NK-92 treated with Interleukin-12 subunit alpha and Interleukin-12 subunit beta, amount 100 ng/mL, for 24 hours (cell line): ENCODE measurements at regions not wholly inside any gene's neighbourhood (a gene's known extent, or its start where the extent isn't known, plus 50 kb on each side); places are given as distances from the start of the nearest gene placed in this dataset.
"Not testable (repeated sequence)": the region's sequence is repeated elsewhere in the genome, so short reads cannot be mapped to it uniquely, and the experiment has no call there.

Experiments used
- DNase-seq: peaks from one replicate; lab custom pipeline; 2025; lab: John Stamatoyannopoulos, UW

GRCh38 chr7:145104400-145104799 lies 268.5 kb upstream of the TPK1 start:
- DNase-seq: no peak

DNA sequence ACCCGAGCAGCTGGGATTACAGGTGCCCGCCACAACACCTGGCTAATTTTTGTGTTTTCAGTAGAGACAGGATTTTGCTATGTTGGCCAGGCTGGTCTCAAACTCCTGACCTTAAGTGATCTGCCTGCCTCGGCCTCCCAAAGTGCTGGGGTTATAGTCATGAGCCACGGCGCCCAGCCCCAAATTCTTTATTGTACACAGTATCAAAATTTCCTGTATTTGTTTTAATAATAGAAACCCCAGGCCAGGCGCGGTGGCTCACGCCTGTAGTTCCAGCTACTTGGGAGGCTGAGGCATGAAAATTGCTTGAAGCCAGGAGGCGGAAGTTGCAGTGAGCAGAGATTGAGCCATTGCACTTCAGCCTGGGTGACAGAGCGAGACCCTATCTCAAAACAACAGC lies 266.3 kb upstream of the TPK1 start:
- not testable (repeated sequence) for DNase-seq

DNA sequence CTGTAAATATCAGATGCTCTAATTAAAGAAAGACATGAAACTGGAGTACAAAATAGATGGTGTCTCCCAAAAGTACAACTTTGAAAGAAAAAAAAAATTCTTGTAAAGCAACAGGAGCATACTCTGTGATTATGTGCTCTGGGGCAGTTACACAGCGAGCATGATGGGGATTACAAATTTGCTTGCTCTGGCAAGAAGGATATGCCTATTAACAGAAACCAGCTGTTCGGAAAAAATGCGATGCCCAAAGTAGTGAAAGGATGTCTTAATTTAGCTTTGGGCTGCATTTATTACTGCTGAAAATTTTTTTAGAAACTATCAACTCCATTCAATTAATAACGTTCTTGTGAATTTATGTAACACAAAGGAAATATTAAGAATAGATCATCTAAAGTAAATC lies 256.9 kb upstream of the TPK1 start:
- DNase-seq: no peak

DNA sequence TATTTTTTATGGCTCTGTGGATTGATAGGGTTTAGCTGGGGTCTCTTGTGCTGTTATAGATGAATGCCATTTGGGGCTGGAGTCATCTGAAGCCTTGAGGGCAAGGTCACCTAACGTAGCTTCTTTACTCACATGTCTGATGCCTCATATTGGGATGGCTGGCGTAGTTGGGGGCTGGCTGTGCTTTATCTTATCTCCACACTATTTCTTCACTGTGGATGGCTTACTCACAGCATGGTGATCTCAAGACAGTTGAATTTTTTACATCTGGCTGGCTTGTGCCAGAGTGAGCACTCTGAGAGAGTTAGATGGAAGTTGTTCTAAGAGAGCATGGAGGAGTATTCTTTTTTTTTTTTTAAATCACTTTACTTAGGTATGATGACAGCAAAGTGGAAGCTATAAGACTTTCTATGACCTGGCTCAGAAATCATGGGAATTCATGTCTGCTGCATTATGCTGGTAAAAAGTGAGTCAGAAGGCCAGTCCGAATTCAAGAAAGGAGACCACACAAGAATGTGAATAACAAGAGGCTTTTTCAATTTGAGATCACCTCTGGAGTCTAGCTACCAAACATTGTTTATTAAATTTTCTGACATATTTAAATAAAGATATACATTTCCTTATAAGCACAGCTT lies 252.4 kb upstream of the TPK1 start:
- no peak for DNase-seq

- no peak for DNase-seq
These were observed 246.7 kb upstream of the TPK1 start for GRCh38 chr7:145082366-145083161.

DNA sequence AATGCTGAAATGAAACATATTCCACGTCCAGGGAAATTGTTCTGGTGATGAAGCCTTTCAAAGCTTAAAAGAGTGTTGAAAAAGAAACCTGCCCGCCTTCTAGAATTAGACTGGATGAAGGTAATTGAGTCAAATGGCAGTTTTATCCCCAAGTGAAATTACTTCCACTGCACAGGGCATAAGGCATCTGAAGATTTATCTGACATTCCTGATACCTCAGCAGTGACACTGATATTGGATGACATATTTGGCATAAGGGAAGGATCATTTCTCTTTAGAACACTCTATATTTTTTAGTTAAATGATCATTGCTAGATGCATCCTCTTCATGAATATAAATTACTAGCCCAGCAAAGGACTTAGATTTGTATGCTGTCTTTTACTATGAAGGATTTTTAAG lies 229.6 kb upstream of the TPK1 start:
- no peak for DNase-seq

DNA sequence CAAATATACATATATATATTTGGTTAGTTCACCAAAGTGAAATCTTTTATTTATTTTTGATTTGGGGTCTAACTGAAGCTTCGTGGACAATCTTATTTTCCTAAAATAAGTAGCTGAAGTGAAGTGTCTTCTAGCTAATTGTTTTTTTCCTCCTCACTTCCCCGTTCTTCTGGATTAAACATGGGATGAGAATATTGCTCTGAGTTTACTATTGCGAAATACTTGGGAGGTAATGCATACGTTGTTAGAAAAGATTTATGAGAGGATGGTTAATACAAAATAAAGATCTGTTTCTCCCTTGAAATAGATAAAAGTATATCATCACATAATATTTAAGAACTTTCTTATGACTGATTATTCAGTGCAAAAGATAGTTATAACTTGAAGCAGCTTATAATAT lies 228.3 kb upstream of the TPK1 start:
- DNase-seq: no peak

DNA sequence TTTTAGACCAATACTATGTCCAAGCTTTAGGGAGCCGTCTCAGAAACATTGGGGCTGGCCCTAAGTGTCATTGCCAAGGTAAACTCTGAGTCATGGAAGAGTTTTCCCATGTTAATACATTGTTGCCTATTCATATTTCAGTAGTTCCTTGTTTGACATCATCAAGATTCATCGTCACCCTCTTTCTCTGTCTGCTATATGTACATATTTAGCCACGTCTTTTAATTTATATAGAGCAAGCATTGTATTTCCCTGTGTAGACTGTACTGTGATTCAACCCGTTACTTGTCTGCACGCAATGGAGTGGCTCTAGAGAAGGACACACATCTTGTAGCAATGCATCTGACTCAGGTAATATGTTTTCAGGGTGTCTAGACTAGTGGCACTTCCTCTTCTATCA lies 217.9 kb upstream of the TPK1 start:
- DNase-seq: no peak

GRCh38 chr7:145050415-145050814 lies 214.6 kb upstream of the TPK1 start:
- no peak for DNase-seq

DNA sequence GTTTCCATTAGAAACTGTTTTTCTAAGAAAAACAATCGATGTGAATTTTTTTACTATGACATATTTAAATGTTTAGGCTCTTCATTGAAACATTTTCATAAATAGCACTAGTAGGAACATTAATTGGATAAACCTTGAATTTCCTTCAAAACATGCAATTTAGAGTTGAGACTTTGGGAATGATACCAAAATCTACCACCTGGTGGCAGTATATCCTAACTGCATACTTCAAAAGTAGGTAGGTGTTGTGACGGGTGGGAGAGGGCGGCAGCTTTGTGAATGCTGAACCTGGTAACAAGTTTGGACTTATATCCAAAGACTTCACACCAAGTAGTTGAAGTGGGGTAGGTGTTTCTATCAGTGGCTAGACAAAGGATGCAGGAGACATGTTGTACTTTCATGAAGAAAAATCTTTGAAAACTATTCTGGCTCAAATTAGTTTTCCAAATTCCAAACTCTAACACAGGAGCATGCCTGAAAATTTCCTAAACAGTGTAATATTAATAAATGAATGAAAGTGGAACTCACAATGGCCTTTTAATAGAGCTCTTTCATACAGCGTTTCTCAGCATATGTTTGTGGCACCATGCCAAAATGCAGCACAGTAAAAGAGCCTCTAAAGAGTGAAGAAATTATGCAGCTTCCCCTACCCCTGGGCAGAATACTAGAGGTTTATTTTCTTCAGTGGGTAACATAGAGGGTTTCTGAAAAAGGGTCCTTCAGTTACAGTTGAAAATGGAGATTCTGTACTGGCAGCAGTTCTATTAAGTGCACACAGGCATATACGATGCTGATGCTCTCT lies 201.0 kb upstream of the TPK1 start:
- no peak for DNase-seq

DNA sequence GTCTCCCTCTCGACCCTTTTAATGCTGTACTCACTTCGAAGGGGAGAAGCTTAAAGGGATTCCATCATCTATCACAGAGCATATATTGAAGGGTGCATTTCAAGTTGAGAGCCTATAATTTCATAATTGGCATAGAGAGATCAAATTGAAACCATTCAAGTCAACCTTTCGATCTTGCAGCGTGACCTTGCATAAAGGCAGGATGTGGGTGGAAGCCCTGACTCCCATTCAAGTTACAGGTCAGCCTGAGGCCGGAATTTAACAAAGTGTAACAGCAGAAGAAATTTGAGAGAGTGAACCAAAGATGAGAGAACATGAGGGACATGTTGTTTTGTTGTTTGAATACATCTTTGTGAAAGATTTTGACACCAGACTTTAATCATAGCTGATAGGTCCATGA lies 195.3 kb upstream of the TPK1 start:
- no peak for DNase-seq

DNA sequence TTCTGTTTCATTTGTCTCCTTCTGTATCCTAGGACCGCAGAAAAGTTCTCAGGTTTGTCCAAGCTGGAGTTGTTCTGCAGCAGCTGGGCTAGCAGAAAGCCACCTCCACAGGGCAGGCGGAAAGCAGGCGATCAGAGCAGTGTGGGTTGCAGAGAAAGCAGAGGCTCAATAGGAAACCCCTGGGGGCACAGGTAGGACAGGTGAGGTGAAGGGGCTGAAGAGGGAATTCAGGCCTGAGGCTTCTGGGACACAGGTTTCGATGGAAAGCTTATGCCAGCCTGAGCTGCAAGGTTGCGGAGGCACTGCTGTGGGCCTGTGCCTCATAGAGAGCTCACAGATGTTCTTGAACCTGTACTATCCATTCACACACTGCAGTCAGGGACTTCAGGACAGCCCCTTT lies 194.9 kb upstream of the TPK1 start:
- DNase-seq: no peak

DNA sequence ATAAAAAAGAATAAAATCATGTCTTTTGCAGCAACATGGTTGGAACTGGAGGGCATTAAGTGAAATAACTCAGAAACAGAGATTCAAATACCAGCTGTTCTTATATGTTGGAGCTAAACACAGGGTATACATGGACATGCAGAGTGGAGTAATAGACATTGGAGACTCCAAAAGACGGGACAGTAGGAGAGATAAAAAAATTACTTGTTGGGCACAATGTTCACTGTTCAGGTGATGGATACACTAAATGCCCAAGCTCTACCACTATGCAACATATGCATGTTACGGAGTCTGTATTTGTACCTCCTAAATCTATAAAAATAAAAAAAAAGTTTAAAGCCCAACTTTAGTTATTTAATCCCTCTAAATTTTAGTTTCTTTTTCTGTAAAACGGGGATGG lies 184.6 kb upstream of the TPK1 start:
- DNase-seq: no peak

GRCh38 chr7:145016068-145016467 lies 180.2 kb upstream of the TPK1 start:
- DNase-seq: no peak

DNA sequence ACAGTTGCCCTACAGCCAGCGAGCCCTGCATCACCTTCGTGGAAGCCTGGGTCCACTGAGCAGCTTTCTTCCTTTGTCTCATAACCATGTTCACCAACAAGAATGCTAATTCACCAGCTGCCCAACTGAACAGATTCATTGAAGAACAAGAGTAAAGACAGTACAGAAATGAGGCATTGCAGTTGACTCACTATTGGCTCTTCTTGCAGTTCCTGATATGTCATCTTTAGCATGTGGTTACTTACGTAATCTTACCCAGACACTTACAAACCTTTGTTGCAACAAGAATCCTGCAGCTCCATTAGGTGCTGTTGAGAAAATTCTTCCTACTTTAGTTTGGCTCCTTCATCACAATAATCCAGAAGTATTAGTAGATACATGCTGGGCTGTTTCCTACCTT lies 174.0 kb upstream of the TPK1 start:
- DNase-seq: no peak

DNA sequence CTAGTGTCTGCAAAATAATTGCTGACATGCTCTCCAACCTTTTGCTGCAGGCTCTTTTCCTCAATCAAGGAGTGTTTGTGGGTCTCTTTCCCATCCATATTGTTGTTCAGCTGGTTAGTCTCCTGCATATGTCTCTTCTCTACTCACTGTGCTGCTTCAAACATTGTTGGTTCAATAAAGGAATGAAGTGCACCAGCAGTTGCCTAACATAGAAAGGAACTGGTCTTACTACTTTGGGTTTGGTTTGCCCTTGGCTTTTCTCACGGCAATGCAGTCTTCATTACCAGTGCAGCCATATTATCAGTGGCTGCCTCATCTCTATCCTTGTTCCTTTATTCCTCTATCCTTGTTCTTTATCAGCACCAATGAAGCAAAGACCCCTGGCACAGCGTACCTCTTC lies 169.7 kb upstream of the TPK1 start:
- DNase-seq: no peak

GRCh38 chr7:144997512-144997911 lies 161.7 kb upstream of the TPK1 start:
- no peak for DNase-seq

- no peak for DNase-seq
These were observed 159.6 kb upstream of the TPK1 start for GRCh38 chr7:144995495-144995894.

DNA sequence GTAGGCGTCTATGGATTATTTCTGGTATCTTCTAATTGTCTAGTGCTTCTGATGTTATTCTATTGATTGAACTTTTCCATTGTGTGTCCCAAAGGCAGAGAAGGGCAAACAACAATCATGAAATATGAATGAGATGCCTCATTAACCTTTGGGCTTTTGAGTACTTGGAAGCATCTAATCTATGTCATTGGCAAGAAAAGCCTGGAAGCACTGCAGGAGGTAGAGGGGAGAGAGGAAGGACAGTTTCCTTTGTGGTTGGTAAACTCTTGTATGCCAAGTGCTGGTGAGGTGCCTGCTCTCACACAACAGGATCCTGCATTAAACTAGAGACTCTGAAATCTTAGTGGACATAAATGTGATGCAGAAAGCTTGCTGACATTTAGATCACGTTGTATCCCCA lies 155.2 kb upstream of the TPK1 start:
- no peak for DNase-seq

DNA sequence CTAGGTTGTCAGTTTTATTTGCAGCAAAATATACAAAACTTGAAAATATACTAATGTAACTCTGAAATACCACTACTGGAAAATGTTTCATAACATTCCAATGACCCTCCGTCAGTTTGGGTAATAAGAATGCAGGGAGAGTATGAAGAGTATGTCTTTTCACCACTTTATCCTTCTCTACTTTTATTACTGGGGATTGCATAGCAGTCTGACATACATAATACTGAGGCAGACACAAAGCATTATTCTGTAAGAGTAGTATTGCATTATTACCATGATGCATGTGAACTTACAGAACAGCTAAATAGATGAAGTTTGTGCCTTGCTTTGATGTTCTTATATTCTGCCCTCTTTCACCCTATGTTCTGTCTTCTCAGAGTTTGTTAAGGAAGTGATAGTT lies 151.8 kb upstream of the TPK1 start:
- DNase-seq: no peak

DNA sequence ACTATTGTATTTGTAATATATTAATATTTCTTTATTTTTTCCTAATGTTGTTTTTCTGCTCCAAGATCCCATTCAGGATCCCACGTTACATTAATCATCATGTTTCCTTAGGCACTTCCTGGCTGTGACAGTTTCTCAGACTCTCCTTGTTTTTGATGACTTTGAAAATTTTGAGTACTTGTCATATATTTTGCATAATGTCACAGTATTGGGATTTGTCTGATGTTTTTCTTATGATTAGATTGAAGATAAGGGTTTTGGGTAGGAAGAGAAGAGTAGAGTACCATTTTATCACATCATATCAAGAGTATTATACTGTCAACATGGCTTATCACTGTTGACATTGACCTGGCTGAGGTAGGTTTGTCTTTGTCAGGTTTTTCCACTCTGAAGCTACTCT lies 146.3 kb upstream of the TPK1 start:
- no peak for DNase-seq

DNA sequence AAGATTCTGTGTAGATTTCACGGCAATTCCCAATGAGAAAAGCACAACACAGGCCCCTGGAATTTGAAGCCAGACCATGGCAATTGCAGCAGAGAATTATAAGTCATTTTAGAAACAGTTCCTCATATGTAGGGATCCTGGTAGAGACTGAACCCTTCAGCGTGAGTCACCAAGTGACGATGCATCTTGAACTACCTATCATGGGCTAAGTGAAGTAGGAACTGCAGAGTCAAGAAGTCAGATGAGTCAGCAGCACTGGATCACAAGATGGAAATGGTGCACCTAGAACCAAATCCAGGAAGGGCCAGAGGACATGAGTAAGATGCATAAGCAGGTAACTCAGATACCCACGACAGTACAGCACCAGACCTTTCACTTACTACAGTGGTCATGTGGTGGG lies 140.0 kb upstream of the TPK1 start:
- no peak for DNase-seq

- no peak for DNase-seq
These were observed 133.9 kb upstream of the TPK1 start for GRCh38 chr7:144969787-144970186.
